AG09309 (cell line): ENCODE measurements at regions not wholly inside any gene's neighbourhood (a gene's known extent, or its start where the extent isn't known, plus 50 kb on each side); places are given as distances from the start of the nearest gene placed in this dataset.

Experiments
- DNase-seq: peaks from one replicate; pipeline ENCODE4 v3.0.0-alpha.2; 2010; ENCODE audit warnings: low read depth
- H3K4me3 ChIP-seq: 2 replicates; pipeline ENCODE4 v1.5.1; 2011; ENCODE audit warnings: mild to moderate bottlenecking, low read depth, low read length, moderate library complexity; ENCODE audit not compliant: control insufficient read depth
- TF ChIP-seq, protein P1 (sequence below): IDR thresholded peaks from 2 replicates; pipeline ENCODE4 v1.5.1; 2011; ENCODE audit warnings: mild to moderate bottlenecking, low read depth, low read length, inconsistent platforms; ENCODE audit not compliant: insufficient read depth, control insufficient read depth; ENCODE audit errors: missing control alignments

DNA sequence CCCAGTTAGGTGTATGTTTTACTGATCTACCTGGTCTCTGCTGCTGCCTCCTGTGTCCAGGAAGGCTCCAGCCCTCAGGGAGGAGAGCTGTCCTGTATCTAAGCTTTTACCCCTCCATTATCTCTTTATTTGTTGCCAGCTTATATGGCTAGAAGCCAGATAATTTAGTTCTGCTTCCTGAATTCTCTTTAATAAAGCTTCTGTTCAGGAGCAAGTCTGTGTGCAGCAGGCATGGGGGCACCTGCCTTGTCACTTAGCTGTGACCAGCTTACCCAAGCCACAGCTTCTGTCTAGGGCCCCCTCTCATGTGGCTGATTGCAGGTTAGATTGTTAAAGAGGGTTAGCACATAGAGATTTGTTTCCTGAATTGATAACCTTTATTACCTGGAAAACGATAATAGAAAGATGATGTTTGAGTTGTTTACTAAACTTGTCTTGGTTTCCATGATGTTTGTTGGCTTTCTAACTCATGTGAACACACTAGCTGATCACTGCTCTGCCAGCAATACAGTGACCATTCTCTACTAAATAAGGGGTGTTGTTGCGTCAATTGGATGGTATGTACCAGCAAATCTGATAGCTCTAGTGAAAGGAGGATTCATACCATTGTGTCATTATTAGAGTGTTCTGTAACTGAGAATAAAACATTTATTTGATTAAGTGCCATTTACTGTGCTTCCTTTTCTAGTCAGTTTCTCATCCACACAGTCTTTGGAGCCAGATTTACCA lies 189.8 kb upstream of the ANK2 start:
- DNase-seq, result no peak
- H3K4me3 ChIP-seq, result no peak overlapping the region
- TF ChIP-seq, protein P1, sequence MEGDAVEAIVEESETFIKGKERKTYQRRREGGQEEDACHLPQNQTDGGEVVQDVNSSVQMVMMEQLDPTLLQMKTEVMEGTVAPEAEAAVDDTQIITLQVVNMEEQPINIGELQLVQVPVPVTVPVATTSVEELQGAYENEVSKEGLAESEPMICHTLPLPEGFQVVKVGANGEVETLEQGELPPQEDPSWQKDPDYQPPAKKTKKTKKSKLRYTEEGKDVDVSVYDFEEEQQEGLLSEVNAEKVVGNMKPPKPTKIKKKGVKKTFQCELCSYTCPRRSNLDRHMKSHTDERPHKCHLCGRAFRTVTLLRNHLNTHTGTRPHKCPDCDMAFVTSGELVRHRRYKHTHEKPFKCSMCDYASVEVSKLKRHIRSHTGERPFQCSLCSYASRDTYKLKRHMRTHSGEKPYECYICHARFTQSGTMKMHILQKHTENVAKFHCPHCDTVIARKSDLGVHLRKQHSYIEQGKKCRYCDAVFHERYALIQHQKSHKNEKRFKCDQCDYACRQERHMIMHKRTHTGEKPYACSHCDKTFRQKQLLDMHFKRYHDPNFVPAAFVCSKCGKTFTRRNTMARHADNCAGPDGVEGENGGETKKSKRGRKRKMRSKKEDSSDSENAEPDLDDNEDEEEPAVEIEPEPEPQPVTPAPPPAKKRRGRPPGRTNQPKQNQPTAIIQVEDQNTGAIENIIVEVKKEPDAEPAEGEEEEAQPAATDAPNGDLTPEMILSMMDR, result no peak

DNA sequence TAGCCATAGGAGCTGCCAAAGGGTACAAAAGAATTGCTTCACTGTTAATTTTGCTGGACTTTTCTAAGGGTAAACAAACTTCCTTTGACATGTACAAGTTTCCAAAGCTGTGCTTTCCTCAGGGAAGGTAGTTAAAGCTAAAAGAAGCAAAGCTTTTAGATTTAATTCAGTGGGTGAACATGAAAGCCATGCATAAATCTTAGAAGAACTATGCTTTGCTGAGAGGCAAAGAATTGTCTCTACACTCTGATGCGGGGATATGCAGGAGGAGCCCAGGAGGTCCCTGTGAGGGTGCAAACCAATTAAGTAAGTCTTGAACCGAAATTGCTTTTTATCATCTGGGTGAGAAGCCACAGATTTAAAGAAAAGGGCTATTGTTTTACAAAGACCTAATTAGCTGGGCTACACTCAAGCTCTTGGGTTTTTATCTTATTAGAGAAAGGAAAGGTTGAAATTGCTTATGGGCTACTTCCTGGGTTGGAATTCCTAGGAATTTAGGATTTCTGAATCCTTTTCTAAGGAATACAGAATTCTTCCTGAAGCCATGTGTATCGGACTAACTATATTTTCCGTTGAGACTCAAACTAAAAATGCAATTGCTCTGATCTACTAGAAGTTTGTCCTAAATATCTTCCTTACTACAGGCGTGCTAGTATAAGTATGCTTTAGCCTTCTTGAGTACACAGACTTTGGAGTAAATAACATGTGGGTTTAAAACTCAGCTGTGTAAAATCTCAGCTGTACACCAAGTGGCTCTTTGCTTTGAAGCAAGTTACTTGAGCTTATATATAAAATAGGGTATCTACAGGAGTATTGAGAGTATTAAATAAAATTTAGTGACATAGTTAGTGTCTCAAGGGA lies 188.4 kb upstream of the ANK2 start:
- TF ChIP-seq, protein P1, result no peak
- DNase-seq, result no peak

DNA sequence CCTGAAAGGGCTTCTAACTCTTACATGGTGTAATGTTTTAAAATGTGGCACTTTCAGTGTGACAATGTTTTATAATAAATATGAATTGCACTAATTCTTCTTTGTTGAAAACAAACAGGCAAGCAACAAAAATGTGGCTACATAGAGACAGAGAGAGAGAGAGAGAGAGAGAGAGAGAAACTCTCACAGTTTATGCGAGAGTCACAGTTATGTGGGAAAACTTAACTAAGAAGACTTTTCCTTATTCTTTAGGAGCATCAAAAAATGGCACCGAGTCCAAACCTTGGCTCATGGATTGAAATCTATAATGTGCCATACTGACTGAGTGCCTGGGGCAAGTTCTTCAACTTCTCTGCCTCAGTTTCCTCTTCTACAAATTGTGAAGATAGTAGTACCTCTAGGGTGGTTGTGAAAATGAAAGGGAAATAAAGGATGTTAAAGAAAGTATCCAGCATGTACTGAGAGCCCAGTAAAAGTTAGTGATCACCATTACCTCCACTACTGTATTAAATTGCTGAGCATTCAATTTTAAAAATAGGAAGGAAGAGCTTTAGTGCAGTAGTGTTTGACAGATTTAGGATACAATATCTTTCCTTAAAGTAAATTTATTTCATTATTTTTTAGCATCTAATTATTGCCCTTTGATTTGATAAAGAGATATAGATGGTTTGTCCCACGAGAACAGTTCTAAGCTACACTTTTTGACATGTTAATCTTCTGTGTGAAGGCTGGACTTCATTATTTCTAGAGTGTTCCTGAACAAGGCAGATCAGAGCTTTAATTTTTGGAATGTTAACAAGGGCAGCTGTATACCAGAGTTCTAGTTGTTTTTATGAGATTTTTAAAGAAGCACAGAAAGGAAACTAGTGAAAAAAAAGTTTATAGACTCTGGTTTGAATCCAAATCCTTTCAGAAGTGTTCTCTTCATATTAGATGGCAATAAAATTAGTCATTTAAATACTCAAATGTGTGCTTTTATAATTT lies 187.5 kb upstream of the ANK2 start:
- H3K4me3 ChIP-seq, result no peak overlapping the region
- TF ChIP-seq, protein P1, result no peak
- no peak for DNase-seq

More for the DNA sequence above, 188.4 kb upstream of the ANK2 start:
- no peak overlapping the region for H3K4me3 ChIP-seq

DNA sequence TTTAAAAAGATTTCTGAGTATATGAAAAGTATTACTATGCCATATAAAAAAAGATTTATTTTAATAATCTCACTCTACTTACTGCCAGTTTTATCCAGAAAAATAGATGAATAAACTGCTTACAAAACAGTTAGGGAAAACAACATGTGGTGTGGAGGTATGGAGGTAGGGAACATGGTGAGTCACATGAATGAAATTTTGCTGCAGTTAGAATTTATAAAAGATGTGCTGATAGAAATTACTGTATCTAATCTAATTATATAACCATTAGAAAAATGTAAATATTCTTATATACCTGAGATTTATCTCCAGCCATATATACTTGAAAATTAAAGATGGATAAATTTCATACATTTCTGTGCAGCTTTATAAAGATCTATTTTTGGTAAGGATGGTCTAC lies 184.0 kb upstream of the ANK2 start:
- TF ChIP-seq, protein P1, result no peak
- no peak overlapping the region for H3K4me3 ChIP-seq
- DNase-seq, result no peak

DNA sequence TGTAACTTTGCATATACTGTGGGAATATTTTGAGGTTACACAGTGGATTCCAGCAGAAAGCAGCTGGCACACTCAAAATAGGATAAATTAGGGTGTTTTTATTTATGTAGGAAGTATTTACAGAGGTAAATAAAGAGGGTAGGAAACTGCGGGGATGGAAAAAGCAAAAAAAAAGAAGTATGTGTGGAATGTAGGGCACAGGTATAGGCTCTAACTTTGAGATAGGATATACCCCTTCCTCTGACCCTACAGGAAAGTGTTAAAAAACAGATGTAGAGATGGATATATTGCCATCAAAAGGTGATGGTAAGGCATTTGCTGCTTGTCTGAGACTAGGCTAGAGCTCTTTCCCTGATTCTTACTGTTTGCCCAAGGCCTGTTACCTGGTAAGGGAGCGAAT lies 173.1 kb upstream of the ANK2 start:
- TF ChIP-seq, protein P1, result no peak
- DNase-seq, result no peak
- no peak overlapping the region for H3K4me3 ChIP-seq

DNA sequence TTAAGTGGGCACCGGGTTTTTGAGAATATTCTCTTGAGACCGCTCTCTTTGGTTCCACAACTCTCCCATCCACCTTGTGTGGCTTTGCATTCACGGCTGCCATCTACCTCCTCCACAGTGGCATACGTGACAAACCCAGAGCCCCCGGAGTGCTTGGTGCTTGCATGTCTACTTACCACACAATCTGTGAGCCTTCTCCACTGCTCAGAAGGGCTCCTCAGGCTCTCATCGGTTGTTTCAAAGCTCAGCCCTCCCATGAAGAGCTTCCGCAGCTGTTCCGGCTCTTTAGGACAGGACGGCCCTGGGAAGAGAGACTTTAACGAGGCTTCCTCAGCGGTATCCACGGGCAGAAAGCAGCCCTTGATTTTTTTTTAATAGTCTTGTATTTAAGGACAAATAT lies 167.6 kb upstream of the ANK2 start:
- no peak for DNase-seq

More for the DNA sequence above, 167.6 kb upstream of the ANK2 start:
- H3K4me3 ChIP-seq, result no peak overlapping the region
- TF ChIP-seq, protein P1, result no peak
